Keratinocyte (primary cell): ENCODE measurements at regions not wholly inside any gene's neighbourhood (a gene's known extent, or its start where the extent isn't known, plus 50 kb on each side); places are given as distances from the start of the nearest gene placed in this dataset.

Experiments used
- CTCF ChIP-seq, 3 experiments: IDR thresholded peaks in 1 of 3; conservative IDR thresholded peaks in 1 of 3; optimal IDR thresholded peaks in 1 of 3; 2 replicates in 2 of 3; 3 replicates in 1 of 3; pipeline versions ENCODE3 to v1.5.1; 2011; ENCODE audit warnings: low read length in 3 of 3, mild to moderate bottlenecking in 3 of 3, moderate library complexity in 2 of 3, control low read depth in 1 of 3, inconsistent platforms in 1 of 3; ENCODE audit not compliant: insufficient read depth in 2 of 3; ENCODE audit errors: extremely low read depth in 1 of 3
- EZH2 ChIP-seq: IDR thresholded peaks from one replicate; pipeline ENCODE4 v1.6.1; 2012; ENCODE audit warnings: inconsistent platforms, mild to moderate bottlenecking, low read length, moderate library complexity

GRCh38 chr1:216851073-216851472, 127.8 kb upstream of the ESRRG start:
- TF ChIP-seq EZH2, result no peak
- no peak for TF ChIP-seq CTCF (optimal IDR thresholded peaks at IDR 0.05 in 1 of 3, IDR thresholded peaks at IDR 0.05 in 1 of 3, conservative IDR thresholded peaks at IDR 0.05 in 1 of 3; ENCODE audit: extremely low read depth in 1 of 3, insufficient read depth in 2 of 3, low read length in 3 of 3)
